ENCODE measurements at regions not wholly inside any gene's neighbourhood (a gene's known extent, or its start where the extent isn't known, plus 50 kb on each side); places are given as distances from the start of the nearest gene placed in this dataset.

GRCh38 chr5:163649514-163649913 is 144.1 kb downstream of the MAT2B start:
- no peak for DNase-seq (ENCODE audit: low spot score)
- Histone ChIP-seq H3K79me2 (ENCODE audit: insufficient read depth, low read depth, low read length) (no peaks in the 10 kb centered on the region), H3K27ac (ENCODE audit: low read depth, low read length, poor library complexity, severe bottlenecking) (no peak overlapping the region), H3K4me1 (ENCODE audit: insufficient read depth, low read length, poor library complexity, severe bottlenecking) (no peaks in the 10 kb centered on the region), H3K4me2 (ENCODE audit: low read length) (no peak overlapping the region), H4K20me1 (ENCODE audit: insufficient read depth, low read length) (no peaks in the 10 kb centered on the region), H3K9me2 (ENCODE audit: insufficient read depth, low read length) (no peaks in the 10 kb centered on the region), H2AFZ (ENCODE audit: low read length) (no peak overlapping the region), H3K36me3 (ENCODE audit: insufficient read depth, low read length) (no peaks in the 10 kb centered on the region), H3K4me3 (ENCODE audit: low read depth, low read length, poor library complexity, severe bottlenecking) (no peak overlapping the region), H3K9me3 (ENCODE audit: low read length) (no peaks in the 10 kb centered on the region)
- ChIA-PET POLR2A (interaction anchor here (0.6 to 0.7 kb wide), 2 partner anchors 11 to 122 kb away, joined by 3 read pairs; no protein-coding TSS in a partner anchor), CTCF (ENCODE audit: unreplicated experiment) (no interaction called here)
- intact Hi-C loops (cut with micrococcal nuclease; ENCODE audit: unreplicated experiment) = no loop called here
- no TSS peak for BruUV-seq (replicated peaks)
- TF ChIP-seq CTCF (conservative IDR thresholded peaks at IDR 0.05; ENCODE audit: low read length) (no peak), EZH2phosphoT487 (IDR thresholded peaks at IDR 0.05; ENCODE audit: borderline replicate concordance, low read depth, low read length) (no peak)

GRCh38 chr5:163653526-163653925 is 148.1 kb downstream of the MAT2B start:
- H3K4me2 ChIP-seq (ENCODE audit: low read length) = no peak overlapping the region
- TF ChIP-seq EZH2phosphoT487 (IDR thresholded peaks at IDR 0.05; ENCODE audit: borderline replicate concordance, low read depth, low read length) = no peak
- no peak for TF ChIP-seq CTCF (conservative IDR thresholded peaks at IDR 0.05; ENCODE audit: low read length)
- no TSS peak for BruUV-seq (replicated peaks)
- intact Hi-C loops (cut with micrococcal nuclease; ENCODE audit: unreplicated experiment) = no loop called here
- H3K9me3 ChIP-seq (ENCODE audit: low read length) = no peaks in the 10 kb centered on the region
- H3K27ac ChIP-seq (ENCODE audit: low read depth, low read length, poor library complexity, severe bottlenecking) = no peak overlapping the region
- H4K20me1 ChIP-seq (ENCODE audit: insufficient read depth, low read length) = no peaks in the 10 kb centered on the region
- CTCF ChIA-PET (ENCODE audit: unreplicated experiment) = no interaction called here
- DNase-seq (ENCODE audit: low spot score) = no peak
- H2AFZ ChIP-seq (ENCODE audit: low read length) = no peak overlapping the region
- no peaks in the 10 kb centered on the region for H3K36me3 ChIP-seq (ENCODE audit: insufficient read depth, low read length)
- no peaks in the 10 kb centered on the region for H3K79me2 ChIP-seq (ENCODE audit: insufficient read depth, low read depth, low read length)
- no peaks in the 10 kb centered on the region for H3K4me1 ChIP-seq (ENCODE audit: insufficient read depth, low read length, poor library complexity, severe bottlenecking)
- no peaks in the 10 kb centered on the region for H3K9me2 ChIP-seq (ENCODE audit: insufficient read depth, low read length)
- POLR2A ChIA-PET = interaction anchor here (0.6 to 1.0 kb wide), 2 partner anchors 13 to 90 kb away, joined by 3 read pairs; no protein-coding TSS in a partner anchor
- H3K4me3 ChIP-seq (ENCODE audit: low read depth, low read length, poor library complexity, severe bottlenecking) = no peak overlapping the region

GRCh38 chr5:163658702-163659567 is 153.5 kb downstream of the MAT2B start:
- Histone ChIP-seq H3K36me3 (ENCODE audit: insufficient read depth, low read length) (no peaks in the 10 kb centered on the region), H3K4me3 (ENCODE audit: low read depth, low read length, poor library complexity, severe bottlenecking) (no peak overlapping the region), H3K79me2 (ENCODE audit: insufficient read depth, low read depth, low read length) (no peaks in the 10 kb centered on the region), H3K27ac (ENCODE audit: low read depth, low read length, poor library complexity, severe bottlenecking) (no peak overlapping the region), H3K4me2 (ENCODE audit: low read length) (no peak overlapping the region), H3K4me1 (ENCODE audit: insufficient read depth, low read length, poor library complexity, severe bottlenecking) (no peaks in the 10 kb centered on the region), H4K20me1 (ENCODE audit: insufficient read depth, low read length) (no peaks in the 10 kb centered on the region), H3K9me2 (ENCODE audit: insufficient read depth, low read length) (no peaks in the 10 kb centered on the region), H3K9me3 (ENCODE audit: low read length) (no peaks in the 10 kb centered on the region), H2AFZ (ENCODE audit: low read length) (no peak overlapping the region)
- POLR2A ChIA-PET = no interaction called here
- intact Hi-C loops (cut with micrococcal nuclease; ENCODE audit: unreplicated experiment) = no loop called here
- TF ChIP-seq EZH2phosphoT487 (IDR thresholded peaks at IDR 0.05; ENCODE audit: borderline replicate concordance, low read depth, low read length) (no peak), CTCF (conservative IDR thresholded peaks at IDR 0.05; ENCODE audit: low read length) (no peak)
- CTCF ChIA-PET (ENCODE audit: unreplicated experiment) = no interaction called here
- BruUV-seq (replicated peaks) = no TSS peak
- no peak for DNase-seq (ENCODE audit: low spot score)
